ENCODE measurements at regions not wholly inside any gene's neighbourhood (a gene's known extent, or its start where the extent isn't known, plus 50 kb on each side); places are given as distances from the start of the nearest gene placed in this dataset.

DNA sequence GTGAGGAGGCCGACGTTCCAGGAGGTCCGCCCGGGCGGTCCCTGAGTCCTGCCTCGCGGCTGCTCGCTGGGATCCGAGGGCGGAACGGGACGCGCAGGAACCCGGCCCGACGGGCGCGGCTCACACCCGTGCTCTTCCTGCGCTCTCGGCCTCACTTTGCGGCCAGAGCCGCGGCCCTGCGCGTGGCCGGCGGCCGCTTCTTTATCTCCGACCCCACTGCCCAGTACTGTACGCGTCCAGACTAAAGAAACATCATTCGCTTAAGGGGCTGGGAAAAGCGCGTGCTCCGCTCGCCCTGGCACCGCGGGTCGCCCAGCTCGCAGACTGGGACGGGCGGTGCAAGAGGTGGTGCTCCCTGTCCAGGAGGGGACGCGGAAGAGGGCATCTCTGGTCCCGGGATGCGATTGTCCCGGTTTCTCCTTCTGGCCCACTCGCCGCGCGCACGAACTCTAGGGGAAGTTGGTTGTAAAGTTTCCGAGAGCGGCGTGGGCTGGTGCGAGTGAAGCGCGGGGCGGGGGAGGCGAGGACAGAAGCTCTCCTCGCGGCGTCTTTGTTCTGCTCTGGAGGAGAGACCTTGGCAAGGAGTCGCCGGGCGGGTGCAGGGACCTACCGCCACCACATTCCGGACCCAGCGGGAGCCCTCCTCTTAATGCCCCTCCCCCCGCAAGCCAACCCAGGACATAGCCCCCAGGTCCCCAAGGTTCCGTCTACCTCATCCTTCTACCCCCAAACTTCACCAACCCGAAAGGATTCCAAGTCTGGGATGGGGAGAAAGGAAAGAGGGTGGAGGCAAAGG lies 71.0 kb downstream of the SOX4 start:
- TF ChIP-seq RFX5 (IDR thresholded peaks at IDR 0.05): no peak
- no peak for TF ChIP-seq ZFP36 (IDR thresholded peaks at IDR 0.05; ENCODE audit: borderline replicate concordance, partially characterized antibody)
- TF ChIP-seq JUN (IDR thresholded peaks at IDR 0.05): no peak
- TF ChIP-seq, protein P1, sequence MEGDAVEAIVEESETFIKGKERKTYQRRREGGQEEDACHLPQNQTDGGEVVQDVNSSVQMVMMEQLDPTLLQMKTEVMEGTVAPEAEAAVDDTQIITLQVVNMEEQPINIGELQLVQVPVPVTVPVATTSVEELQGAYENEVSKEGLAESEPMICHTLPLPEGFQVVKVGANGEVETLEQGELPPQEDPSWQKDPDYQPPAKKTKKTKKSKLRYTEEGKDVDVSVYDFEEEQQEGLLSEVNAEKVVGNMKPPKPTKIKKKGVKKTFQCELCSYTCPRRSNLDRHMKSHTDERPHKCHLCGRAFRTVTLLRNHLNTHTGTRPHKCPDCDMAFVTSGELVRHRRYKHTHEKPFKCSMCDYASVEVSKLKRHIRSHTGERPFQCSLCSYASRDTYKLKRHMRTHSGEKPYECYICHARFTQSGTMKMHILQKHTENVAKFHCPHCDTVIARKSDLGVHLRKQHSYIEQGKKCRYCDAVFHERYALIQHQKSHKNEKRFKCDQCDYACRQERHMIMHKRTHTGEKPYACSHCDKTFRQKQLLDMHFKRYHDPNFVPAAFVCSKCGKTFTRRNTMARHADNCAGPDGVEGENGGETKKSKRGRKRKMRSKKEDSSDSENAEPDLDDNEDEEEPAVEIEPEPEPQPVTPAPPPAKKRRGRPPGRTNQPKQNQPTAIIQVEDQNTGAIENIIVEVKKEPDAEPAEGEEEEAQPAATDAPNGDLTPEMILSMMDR (IDR thresholded peaks at IDR 0.05): no peak
- TF ChIP-seq, protein P2, sequence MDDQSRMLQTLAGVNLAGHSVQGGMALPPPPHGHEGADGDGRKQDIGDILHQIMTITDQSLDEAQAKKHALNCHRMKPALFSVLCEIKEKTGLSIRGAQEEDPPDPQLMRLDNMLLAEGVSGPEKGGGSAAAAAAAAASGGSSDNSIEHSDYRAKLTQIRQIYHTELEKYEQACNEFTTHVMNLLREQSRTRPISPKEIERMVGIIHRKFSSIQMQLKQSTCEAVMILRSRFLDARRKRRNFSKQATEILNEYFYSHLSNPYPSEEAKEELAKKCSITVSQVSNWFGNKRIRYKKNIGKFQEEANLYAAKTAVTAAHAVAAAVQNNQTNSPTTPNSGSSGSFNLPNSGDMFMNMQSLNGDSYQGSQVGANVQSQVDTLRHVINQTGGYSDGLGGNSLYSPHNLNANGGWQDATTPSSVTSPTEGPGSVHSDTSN (IDR thresholded peaks at IDR 0.05): no peak
- TF ChIP-seq POLR2A (IDR thresholded peaks at IDR 0.05; ENCODE audit: low read length): no peak
- TF ChIP-seq EP300 (IDR thresholded peaks at IDR 0.05): no peak

Measured in A549 (cell line).